GM12891 (cell line): ENCODE measurements at regions not wholly inside any gene's neighbourhood (a gene's known extent, or its start where the extent isn't known, plus 50 kb on each side); places are given as distances from the start of the nearest gene placed in this dataset.

Experiments used
- PAX5 ChIP-seq: IDR thresholded peaks from 2 replicates; pipeline ENCODE4 v1.6.1; 2011; ENCODE audit warnings: low read length, moderate library complexity, mild to moderate bottlenecking; ENCODE audit not compliant: insufficient read depth, severe bottlenecking
- POLR2A ChIP-seq: IDR thresholded peaks from 2 replicates; pipeline ENCODE4 v1.6.1; 2011; ENCODE audit warnings: low read depth, low read length, control low read depth
- POLR2AphosphoS5 ChIP-seq: IDR thresholded peaks from 2 replicates; pipeline ENCODE4 v1.6.1; 2011; ENCODE audit warnings: low read depth, low read length, control low read depth
- POU2F2 ChIP-seq: IDR thresholded peaks from 2 replicates; pipeline ENCODE4 v1.6.1; 2011; ENCODE audit warnings: low read depth, mild to moderate bottlenecking, control low read depth, low read length, moderate library complexity
- SPI1 ChIP-seq: IDR thresholded peaks from 2 replicates; pipeline ENCODE4 v1.6.1; 2011; ENCODE audit warnings: low read depth, low read length, control low read depth

- no peak for TF ChIP-seq POLR2AphosphoS5
- no peak for TF ChIP-seq POLR2A
- no peak for TF ChIP-seq POU2F2
- no peak for TF ChIP-seq SPI1
- TF ChIP-seq PAX5, result no peak
Measured at GRCh38 chr3:169028716-169029115, 634.8 kb downstream of the MECOM start.
